ENCODE measurements at regions not wholly inside any gene's neighbourhood (a gene's known extent, or its start where the extent isn't known, plus 50 kb on each side); places are given as distances from the start of the nearest gene placed in this dataset.
"Not testable (repeated sequence)": the region's sequence is repeated elsewhere in the genome, so short reads cannot be mapped to it uniquely, and the experiment has no call there.

DNA sequence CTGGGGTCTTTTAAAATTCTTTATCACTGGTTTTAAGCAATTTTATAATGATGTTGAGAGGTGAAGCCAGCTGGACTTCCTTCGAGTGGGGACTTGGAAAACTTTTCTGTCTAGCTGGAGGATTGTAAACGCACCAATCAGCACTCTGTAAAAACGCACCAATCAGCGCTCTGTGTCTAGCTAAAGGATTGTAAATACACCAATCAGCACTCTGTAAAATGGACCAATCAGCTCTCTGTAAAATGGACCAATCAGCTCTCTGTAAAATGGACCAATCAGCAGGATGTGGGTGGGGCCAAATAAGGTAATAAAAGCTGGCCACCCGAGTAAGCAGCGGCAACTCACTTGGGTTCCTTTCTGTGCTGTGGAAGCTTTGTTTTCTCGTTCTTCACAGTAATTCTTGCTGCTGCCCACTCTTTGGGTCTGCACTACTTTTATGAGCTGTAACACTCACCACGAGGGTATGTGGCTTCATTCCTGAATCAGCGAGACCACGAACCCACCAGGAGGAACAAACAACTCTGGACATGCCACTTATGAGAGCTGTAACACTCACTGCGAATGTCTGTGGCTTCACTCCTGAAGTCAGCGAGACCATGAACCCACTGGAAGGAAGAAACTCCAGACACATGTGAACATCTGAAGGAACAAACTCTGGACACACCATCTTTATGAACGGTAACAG lies 462.6 kb downstream of the GUCY1A2 start:
- not testable (repeated sequence) for DNase-seq (ENCODE audit: low read depth, low spot score)

DNA sequence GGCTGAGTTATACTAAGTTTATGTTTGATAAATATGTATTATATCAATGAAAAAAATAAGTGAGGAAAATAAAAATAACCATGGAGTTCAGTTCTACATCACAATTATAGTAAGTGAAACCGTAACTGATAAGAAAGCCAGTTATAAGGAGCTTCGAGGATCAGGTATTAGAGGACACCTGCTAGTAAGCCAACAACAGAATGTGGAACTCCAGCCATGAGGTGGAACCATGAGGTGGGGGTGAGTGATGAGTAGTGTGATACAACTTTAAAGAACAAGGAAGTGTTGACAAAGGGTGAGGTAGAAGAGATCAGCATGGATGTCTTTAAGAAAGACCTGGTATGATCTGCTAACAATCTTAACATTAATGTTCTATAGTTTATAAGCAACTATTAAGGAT lies 452.9 kb downstream of the GUCY1A2 start:
- DNase-seq (ENCODE audit: low read depth, low spot score) = no peak

DNA sequence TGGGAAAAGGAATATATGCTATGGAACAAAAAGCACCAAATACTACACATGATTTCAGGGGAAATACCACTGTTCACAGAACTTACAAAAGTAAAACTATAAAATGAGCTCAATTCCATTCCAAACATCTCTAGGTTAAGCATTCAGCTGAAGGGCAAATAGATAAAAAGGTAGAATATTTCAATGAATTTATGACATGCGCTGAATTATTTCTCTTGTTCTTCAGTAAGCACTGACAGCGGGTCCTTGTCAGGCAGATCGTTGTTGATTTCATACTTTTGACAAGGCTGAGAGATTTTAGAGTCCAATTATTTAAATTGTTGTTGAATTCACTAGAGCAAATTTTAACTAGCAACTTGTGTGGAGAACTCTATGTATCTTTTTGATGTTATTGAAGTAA lies 449.6 kb downstream of the GUCY1A2 start:
- DNase-seq (ENCODE audit: low read depth, low spot score) = no peak

DNA sequence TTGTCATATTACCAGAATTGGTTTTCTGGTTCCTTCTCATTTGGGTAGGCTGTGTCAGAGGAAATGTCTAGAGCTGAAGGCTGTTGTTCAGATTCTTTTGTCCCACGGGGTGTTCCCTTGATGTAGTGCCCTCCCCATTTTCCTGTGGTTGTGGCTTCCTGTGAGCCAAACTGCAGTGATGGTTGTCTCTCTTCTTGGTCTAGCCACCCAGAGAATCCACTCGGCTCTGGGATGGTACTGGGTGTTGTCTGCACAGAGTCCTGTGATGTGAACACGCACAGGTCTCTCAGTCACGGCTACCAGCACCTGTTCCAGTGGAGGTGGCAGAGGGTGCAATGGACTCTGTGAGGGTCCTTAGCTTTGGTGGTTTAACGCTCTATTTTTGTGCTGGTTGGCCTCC lies 440.9 kb downstream of the GUCY1A2 start:
- DNase-seq (ENCODE audit: low read depth, low spot score) = not testable (repeated sequence)

DNA sequence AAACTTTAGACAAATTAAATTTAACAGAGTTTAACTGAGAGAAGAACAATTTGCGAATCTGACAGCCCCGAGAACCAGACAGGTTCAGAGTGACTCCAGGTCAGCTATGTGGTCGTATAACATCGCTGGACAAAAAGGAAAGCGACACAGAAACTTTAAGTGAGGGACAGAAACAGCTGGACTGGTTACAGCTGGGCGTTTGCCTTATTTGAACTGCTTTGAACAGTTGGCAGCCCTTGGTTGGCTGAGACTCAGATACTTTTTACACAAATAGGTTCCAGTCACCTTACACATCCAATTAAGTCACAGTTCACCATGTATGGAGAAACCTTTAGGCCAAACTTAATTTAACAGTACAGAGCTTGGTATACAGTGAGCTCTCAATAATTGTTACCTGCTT lies 436.9 kb downstream of the GUCY1A2 start:
- DNase-seq (ENCODE audit: low read depth, low spot score) = no peak

DNA sequence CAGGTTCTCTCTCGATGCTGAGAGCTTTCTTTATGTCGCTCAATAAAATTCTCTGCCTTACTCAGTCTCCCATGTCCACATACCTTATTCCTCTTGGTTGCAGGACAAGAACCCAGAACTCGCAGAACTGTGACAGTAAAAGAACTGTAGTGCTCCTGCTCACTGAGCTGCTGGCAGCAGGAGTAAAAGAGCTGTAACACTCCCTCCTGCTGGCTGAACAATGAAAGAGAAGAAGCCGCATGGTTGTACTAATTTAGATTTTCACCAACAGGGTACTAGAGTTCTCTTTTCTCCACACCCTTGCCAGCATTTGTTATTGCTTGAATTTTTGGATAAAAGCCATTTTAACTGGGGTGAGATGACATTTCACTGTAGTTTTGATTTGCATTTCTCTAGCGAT lies 433.2 kb downstream of the GUCY1A2 start:
- DNase-seq (ENCODE audit: low read depth, low spot score) = peak; percentile 8

DNA sequence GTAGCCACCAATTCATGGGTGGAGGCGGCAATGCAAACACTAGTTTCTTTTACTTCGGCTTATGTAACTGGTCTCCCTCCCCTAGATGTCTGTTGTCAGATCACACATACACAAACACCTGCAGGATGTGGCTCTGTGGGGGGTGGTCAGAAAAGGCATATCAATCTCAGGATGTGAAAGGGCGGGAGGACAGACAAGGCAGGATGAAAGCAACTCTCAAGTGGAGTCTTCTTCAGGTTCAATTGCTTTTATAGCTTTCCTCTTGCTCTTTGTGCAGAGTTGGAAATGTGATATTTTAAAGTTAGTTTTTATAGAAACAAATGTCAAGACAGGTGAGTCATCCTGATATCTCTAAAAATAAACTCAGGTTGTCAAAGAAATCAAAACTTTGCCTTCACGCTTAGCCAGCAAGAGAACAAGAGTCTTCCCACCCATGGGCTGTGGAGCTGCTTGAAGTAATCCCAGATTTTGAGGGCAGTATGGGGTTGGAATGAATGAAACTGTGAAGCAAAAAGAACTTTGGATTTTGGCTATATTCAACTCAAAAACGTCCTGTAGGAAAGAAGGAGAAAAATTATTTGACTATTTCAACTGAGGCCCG lies 423.4 kb downstream of the GUCY1A2 start:
- no peak for DNase-seq (ENCODE audit: low read depth, low spot score)

DNA sequence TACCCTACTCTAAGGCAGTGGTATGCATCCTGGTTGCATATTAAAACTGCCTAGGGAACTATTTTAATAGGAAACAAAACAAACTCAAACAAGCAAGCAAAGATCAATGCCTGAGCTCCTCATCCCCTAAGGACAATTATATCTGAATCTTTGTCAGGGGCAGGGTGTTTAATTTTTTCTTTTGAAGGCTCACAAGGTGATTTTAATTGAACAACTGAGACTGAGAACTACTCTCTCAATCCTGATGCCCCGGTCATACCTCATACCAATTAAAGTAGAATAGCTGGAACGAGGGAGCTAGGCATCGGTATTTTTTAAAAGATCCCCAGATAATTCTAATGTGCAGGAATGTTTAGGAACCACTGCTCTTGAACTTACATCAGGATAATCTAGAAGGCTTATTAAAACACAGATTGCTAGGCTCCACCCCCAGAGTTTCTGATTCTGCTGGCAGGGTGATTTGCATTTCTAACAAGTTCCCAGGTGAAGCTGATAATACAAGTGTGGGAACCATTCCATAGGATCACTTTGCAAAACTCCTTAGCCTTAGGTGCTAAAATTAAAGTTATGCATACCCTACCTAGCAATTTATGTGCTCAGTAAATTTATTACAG lies 416.5 kb downstream of the GUCY1A2 start:
- DNase-seq (ENCODE audit: low read depth, low spot score) = no peak

DNA sequence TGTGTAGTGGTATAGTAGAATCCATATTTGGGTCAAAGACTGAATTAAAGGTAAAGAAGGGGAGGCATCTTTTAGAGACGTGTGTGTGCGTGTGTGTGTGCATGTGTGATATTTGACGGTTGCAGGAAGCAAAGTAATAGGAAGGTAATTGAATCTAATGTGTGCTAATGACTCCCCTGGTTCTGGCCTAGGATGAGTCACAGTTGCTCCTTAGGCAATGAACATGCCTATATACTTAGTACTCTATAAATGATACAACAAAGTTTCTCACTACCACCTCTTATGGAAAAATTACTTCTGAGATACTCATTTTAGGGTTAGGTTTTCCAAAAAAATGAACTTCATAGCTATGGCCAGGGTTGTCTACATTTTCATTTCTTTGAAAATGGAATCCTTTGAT lies 409.6 kb downstream of the GUCY1A2 start:
- DNase-seq (ENCODE audit: low read depth, low spot score) = no peak

DNA sequence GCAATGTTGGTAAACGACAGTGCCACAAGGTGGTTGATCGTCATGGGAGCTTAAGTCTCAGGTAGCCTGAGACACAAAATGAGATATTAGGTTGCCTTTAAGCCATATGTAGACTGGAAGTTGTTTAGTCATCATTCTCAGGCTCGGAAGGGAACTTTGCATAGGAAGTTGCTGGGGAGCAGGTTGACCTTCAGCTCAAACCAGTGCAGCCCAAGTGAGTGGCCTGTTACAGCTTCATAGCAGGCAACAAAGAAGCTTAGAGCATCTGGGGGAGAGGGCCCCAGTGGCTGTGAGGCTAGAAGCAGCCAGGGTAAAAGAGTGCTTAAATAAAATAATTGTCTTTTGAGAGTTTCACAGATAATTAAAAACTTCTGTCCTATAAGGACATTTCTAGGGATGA lies 404.0 kb downstream of the GUCY1A2 start:
- DNase-seq (ENCODE audit: low read depth, low spot score) = no peak

DNA sequence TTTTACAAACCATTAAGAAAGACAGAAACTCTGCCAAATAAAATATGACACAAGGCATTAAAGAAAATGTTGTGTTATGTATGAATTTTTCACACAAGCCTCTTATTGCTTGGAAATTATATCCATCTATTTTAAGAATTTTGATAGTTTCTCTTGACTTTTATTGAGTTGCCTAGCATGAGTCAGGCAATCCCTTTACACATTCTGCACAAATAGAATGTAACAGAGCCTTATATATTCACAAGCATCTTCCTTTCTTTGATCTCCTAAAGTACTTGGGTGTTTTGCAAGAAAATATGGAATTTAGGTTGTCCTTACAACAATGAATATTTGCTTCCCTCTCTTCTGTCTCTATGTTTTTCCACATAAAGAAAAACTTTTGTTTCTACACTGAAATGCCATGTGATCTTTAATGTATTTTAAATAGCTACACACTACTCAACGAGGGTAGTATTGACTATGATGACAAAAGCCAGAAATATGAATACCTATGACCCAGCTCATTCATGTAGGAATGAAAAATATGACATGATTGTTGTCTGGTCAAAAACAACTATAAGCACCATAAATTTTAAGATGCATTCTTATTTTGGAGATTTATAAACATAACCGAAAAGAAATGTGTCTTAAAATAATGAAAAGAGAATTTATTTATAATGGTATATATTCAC lies 398.8 kb downstream of the GUCY1A2 start:
- DNase-seq (ENCODE audit: low read depth, low spot score) = no peak

DNA sequence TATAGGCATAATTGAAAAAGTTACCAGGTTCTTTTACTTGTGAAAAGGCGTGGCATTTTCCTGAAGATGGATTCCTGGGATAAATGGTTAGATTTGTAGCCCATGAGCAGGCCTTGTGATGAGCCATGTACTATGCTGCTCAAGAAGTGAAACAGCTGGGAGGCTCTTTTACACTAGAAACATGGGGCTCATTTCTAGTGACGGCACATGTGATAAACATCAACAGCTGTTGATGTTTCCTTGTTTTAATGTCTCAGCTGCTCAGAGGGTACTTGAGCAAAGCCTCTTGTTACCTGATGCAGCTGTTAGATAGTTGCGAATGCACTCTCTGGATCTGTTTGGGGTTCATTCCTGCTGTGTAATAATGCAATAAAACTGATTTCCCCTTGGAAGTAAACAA lies 396.8 kb downstream of the GUCY1A2 start:
- DNase-seq (ENCODE audit: low read depth, low spot score) = no peak

All from ELF-1 (cell line).